ENCODE measurements at regions not wholly inside any gene's neighbourhood (a gene's known extent, or its start where the extent isn't known, plus 50 kb on each side); places are given as distances from the start of the nearest gene placed in this dataset.
A peak's percentile ranks its signal among the peaks of the same experiment; 100 is the strongest.

- TF ChIP-seq, protein P1, sequence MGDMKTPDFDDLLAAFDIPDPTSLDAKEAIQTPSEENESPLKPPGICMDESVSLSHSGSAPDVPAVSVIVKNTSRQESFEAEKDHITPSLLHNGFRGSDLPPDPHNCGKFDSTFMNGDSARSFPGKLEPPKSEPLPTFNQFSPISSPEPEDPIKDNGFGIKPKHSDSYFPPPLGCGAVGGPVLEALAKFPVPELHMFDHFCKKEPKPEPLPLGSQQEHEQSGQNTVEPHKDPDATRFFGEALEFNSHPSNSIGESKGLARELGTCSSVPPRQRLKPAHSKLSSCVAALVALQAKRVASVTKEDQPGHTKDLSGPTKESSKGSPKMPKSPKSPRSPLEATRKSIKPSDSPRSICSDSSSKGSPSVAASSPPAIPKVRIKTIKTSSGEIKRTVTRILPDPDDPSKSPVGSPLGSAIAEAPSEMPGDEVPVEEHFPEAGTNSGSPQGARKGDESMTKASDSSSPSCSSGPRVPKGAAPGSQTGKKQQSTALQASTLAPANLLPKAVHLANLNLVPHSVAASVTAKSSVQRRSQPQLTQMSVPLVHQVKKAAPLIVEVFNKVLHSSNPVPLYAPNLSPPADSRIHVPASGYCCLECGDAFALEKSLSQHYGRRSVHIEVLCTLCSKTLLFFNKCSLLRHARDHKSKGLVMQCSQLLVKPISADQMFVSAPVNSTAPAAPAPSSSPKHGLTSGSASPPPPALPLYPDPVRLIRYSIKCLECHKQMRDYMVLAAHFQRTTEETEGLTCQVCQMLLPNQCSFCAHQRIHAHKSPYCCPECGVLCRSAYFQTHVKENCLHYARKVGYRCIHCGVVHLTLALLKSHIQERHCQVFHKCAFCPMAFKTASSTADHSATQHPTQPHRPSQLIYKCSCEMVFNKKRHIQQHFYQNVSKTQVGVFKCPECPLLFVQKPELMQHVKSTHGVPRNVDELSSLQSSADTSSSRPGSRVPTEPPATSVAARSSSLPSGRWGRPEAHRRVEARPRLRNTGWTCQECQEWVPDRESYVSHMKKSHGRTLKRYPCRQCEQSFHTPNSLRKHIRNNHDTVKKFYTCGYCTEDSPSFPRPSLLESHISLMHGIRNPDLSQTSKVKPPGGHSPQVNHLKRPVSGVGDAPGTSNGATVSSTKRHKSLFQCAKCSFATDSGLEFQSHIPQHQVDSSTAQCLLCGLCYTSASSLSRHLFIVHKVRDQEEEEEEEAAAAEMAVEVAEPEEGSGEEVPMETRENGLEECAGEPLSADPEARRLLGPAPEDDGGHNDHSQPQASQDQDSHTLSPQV (IDR thresholded peaks at IDR 0.05) = no peak
- TF ChIP-seq ZNF384 (IDR thresholded peaks at IDR 0.05; ENCODE audit: borderline replicate concordance, low read depth, low read length) = no peak
- no peak for TF ChIP-seq RELB (IDR thresholded peaks at IDR 0.05; ENCODE audit: low read depth)
- TF ChIP-seq, protein P2, sequence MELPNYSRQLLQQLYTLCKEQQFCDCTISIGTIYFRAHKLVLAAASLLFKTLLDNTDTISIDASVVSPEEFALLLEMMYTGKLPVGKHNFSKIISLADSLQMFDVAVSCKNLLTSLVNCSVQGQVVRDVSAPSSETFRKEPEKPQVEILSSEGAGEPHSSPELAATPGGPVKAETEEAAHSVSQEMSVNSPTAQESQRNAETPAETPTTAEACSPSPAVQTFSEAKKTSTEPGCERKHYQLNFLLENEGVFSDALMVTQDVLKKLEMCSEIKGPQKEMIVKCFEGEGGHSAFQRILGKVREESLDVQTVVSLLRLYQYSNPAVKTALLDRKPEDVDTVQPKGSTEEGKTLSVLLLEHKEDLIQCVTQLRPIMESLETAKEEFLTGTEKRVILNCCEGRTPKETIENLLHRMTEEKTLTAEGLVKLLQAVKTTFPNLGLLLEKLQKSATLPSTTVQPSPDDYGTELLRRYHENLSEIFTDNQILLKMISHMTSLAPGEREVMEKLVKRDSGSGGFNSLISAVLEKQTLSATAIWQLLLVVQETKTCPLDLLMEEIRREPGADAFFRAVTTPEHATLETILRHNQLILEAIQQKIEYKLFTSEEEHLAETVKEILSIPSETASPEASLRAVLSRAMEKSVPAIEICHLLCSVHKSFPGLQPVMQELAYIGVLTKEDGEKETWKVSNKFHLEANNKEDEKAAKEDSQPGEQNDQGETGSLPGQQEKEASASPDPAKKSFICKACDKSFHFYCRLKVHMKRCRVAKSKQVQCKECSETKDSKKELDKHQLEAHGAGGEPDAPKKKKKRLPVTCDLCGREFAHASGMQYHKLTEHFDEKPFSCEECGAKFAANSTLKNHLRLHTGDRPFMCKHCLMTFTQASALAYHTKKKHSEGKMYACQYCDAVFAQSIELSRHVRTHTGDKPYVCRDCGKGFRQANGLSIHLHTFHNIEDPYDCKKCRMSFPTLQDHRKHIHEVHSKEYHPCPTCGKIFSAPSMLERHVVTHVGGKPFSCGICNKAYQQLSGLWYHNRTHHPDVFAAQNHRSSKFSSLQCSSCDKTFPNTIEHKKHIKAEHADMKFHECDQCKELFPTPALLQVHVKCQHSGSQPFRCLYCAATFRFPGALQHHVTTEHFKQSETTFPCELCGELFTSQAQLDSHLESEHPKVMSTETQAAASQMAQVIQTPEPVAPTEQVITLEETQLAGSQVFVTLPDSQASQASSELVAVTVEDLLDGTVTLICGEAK (IDR thresholded peaks at IDR 0.05; ENCODE audit: borderline replicate concordance) = no peak
- TF ChIP-seq GATAD2B (conservative IDR thresholded peaks at IDR 0.05; ENCODE audit: low read depth) = no peak
- TF ChIP-seq, protein P3, sequence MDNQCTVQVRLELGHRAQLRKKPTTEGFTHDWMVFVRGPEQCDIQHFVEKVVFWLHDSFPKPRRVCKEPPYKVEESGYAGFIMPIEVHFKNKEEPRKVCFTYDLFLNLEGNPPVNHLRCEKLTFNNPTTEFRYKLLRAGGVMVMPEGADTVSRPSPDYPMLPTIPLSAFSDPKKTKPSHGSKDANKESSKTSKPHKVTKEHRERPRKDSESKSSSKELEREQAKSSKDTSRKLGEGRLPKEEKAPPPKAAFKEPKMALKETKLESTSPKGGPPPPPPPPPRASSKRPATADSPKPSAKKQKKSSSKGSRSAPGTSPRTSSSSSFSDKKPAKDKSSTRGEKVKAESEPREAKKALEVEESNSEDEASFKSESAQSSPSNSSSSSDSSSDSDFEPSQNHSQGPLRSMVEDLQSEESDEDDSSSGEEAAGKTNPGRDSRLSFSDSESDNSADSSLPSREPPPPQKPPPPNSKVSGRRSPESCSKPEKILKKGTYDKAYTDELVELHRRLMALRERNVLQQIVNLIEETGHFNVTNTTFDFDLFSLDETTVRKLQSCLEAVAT (IDR thresholded peaks at IDR 0.05) = no peak
- no peak for TF ChIP-seq NR2C2 (IDR thresholded peaks at IDR 0.05; ENCODE audit: borderline replicate concordance, control insufficient read depth, insufficient read length, low read depth)
- TF ChIP-seq, protein P4, sequence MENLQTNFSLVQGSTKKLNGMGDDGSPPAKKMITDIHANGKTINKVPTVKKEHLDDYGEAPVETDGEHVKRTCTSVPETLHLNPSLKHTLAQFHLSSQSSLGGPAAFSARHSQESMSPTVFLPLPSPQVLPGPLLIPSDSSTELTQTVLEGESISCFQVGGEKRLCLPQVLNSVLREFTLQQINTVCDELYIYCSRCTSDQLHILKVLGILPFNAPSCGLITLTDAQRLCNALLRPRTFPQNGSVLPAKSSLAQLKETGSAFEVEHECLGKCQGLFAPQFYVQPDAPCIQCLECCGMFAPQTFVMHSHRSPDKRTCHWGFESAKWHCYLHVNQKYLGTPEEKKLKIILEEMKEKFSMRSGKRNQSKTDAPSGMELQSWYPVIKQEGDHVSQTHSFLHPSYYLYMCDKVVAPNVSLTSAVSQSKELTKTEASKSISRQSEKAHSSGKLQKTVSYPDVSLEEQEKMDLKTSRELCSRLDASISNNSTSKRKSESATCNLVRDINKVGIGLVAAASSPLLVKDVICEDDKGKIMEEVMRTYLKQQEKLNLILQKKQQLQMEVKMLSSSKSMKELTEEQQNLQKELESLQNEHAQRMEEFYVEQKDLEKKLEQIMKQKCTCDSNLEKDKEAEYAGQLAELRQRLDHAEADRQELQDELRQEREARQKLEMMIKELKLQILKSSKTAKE (IDR thresholded peaks at IDR 0.05; ENCODE audit: low read depth, poor library complexity, severe bottlenecking) = no peak
- TF ChIP-seq SUZ12 (IDR thresholded peaks at IDR 0.05; ENCODE audit: unreplicated experiment) = no peak
- no peak for TF ChIP-seq SIX5 (IDR thresholded peaks at IDR 0.05; ENCODE audit: low read depth, low read length, severe bottlenecking)
- TF ChIP-seq, protein P5, sequence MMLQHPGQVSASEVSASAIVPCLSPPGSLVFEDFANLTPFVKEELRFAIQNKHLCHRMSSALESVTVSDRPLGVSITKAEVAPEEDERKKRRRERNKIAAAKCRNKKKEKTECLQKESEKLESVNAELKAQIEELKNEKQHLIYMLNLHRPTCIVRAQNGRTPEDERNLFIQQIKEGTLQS (IDR thresholded peaks at IDR 0.05; ENCODE audit: borderline replicate concordance, extremely low read depth, low read depth, low read length) = no peak
- TF ChIP-seq RAD21 (IDR thresholded peaks at IDR 0.05; ENCODE audit: insufficient read depth, low read depth, low read length) = peak; percentile 75
- TF ChIP-seq MEF2A (IDR thresholded peaks at IDR 0.05; ENCODE audit: insufficient read depth, low read depth, low read length) = 0 out of 2 replicates have a peak, but pooled peaks have one; percentile 39
- TF ChIP-seq TCF12 (IDR thresholded peaks at IDR 0.05; ENCODE audit: low read depth, low read length) = peak; percentile 21; the same call in 1 of the 2 replicates
These were observed 130.3 kb upstream of the SERP2 start (continued) for GRCh38 chr13:44243198-44243857.

All from GM12878 (cell line).